Nephron (organoid): ENCODE measurements at regions not wholly inside any gene's neighbourhood (a gene's known extent, or its start where the extent isn't known, plus 50 kb on each side); places are given as distances from the start of the nearest gene placed in this dataset.

Source experiments
- H3K27ac Mint-ChIP-seq, 3 experiments: 2 replicates each; pipeline ENCODE4 v1.8.0; 2020; ENCODE audit warnings: mixed read lengths in 3 of 3, mild to moderate bottlenecking in 2 of 3, moderate library complexity in 1 of 3
- H3K27me3 Mint-ChIP-seq: 2 replicates; pipeline ENCODE4 v1.8.0; 2021; ENCODE audit warnings: low read depth, mild to moderate bottlenecking, moderate library complexity, mixed read lengths
- H3K36me3 Mint-ChIP-seq: 2 replicates; pipeline ENCODE4 v1.8.0; 2020; ENCODE audit warnings: low read depth, mixed read lengths
- H3K4me1 Mint-ChIP-seq: 2 replicates; pipeline ENCODE4 v1.8.0; 2020; ENCODE audit warnings: mixed read lengths
- H3K4me3 Mint-ChIP-seq, 3 experiments: 2 replicates each; pipeline ENCODE4 v1.8.0; 2020; ENCODE audit warnings: mild to moderate bottlenecking in 3 of 3, mixed read lengths in 3 of 3, moderate library complexity in 2 of 3
- H3K9me3 Mint-ChIP-seq: 2 replicates; pipeline ENCODE4 v1.8.0; 2020; ENCODE audit warnings: mixed read lengths
- TF ChIP-seq, protein P1 (sequence below), 3 experiments: fragments of 200-600 bp; sonication (generic); IDR thresholded peaks; one replicate each; pipeline ENCODE4 v1.5.0; 2021; ENCODE audit warnings: antibody characterized with exemption in 3 of 3; ENCODE audit not compliant: unreplicated experiment in 3 of 3

DNA sequence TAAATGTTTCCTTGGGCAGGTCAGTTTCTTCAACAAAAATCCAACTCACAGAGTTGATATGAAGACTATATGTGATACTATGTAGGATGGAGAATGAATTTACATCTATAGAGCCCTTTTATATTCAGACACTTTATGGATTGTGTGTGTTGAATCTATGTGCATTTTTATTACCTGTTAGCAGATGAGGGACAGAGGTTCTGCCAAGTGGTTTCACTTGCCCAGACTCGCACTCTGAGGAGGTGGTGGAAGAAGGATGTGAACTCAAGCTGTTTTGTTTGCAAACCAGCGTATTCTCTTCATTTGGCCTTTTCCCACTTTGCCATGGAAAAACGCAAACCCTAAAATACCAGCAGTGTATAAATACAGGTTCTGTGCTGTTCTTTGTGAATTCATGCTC, 237.6 kb downstream of the TDRD15 start:
- no peak overlapping the region for H3K27ac Mint-ChIP-seq
- H3K9me3 Mint-ChIP-seq, result peaks cover 5% of the 10 kb centered on the region
- H3K4me1 Mint-ChIP-seq, result peaks cover 3% of the 10 kb centered on the region
- TF ChIP-seq, protein P1, sequence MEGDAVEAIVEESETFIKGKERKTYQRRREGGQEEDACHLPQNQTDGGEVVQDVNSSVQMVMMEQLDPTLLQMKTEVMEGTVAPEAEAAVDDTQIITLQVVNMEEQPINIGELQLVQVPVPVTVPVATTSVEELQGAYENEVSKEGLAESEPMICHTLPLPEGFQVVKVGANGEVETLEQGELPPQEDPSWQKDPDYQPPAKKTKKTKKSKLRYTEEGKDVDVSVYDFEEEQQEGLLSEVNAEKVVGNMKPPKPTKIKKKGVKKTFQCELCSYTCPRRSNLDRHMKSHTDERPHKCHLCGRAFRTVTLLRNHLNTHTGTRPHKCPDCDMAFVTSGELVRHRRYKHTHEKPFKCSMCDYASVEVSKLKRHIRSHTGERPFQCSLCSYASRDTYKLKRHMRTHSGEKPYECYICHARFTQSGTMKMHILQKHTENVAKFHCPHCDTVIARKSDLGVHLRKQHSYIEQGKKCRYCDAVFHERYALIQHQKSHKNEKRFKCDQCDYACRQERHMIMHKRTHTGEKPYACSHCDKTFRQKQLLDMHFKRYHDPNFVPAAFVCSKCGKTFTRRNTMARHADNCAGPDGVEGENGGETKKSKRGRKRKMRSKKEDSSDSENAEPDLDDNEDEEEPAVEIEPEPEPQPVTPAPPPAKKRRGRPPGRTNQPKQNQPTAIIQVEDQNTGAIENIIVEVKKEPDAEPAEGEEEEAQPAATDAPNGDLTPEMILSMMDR (IDR thresholded peaks at IDR 0.05; ENCODE audit: unreplicated experiment in 3 of 3), result no peak
- H3K36me3 Mint-ChIP-seq, result no peaks in the 10 kb centered on the region
- no peaks in the 10 kb centered on the region for H3K27me3 Mint-ChIP-seq
- no peak overlapping the region for H3K4me3 Mint-ChIP-seq

GRCh38 chr2:21361957-21362486, 238.3 kb downstream of the TDRD15 start:
- no peaks in the 10 kb centered on the region for H3K36me3 Mint-ChIP-seq
- no peak overlapping the region for H3K27ac Mint-ChIP-seq
- no peaks in the 10 kb centered on the region for H3K27me3 Mint-ChIP-seq
- peaks cover 5% of the 10 kb centered on the region for H3K9me3 Mint-ChIP-seq
- no peak overlapping the region for H3K4me3 Mint-ChIP-seq
- TF ChIP-seq, protein P1 (IDR thresholded peaks at IDR 0.05; ENCODE audit: unreplicated experiment in 3 of 3), result no peak
- H3K4me1 Mint-ChIP-seq, result no peaks in the 10 kb centered on the region

DNA sequence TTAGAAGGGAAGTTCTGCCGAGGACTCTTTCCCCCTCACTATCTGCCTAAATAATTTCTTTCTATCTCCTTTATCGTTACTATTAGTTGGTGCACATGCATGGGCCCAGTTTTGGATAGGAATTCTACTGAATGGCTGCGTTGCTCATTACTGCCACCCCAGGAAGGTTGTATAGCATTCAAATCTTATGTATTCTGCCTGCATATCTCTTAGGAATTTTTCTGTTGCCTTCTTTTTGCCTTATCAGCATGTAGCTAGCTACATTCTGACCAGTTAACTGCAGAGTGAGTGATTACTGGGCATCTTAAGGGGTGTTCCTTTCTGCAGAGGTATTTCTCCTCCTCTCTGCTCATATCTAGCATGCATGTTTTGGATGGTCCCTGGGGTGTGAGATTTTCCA, 239.6 kb downstream of the TDRD15 start:
- no peaks in the 10 kb centered on the region for H3K27me3 Mint-ChIP-seq
- TF ChIP-seq, protein P1 (IDR thresholded peaks at IDR 0.05; ENCODE audit: unreplicated experiment in 3 of 3), result no peak
- H3K4me3 Mint-ChIP-seq, result no peak overlapping the region
- no peaks in the 10 kb centered on the region for H3K36me3 Mint-ChIP-seq
- no peaks in the 10 kb centered on the region for H3K4me1 Mint-ChIP-seq
- no peak overlapping the region for H3K27ac Mint-ChIP-seq
- H3K9me3 Mint-ChIP-seq, result peaks cover 5% of the 10 kb centered on the region

GRCh38 chr2:21367421-21367820, 243.7 kb downstream of the TDRD15 start:
- Mint-ChIP-seq H3K4me1 (no peaks in the 10 kb centered on the region), H3K4me3 (no peak overlapping the region), H3K27ac (no peak overlapping the region), H3K27me3 (peaks cover 22% of the 10 kb centered on the region), H3K36me3 (no peaks in the 10 kb centered on the region), H3K9me3 (peaks cover 5% of the 10 kb centered on the region)
- TF ChIP-seq, protein P1 (IDR thresholded peaks at IDR 0.05; ENCODE audit: unreplicated experiment in 3 of 3), result no peak

GRCh38 chr2:21369787-21370186, 246.0 kb downstream of the TDRD15 start:
- Mint-ChIP-seq H3K4me1 (no peaks in the 10 kb centered on the region), H3K4me3 (no peak overlapping the region), H3K27ac (no peak overlapping the region), H3K9me3 (no peaks in the 10 kb centered on the region), H3K36me3 (no peaks in the 10 kb centered on the region), H3K27me3 (peaks cover 25% of the 10 kb centered on the region)
- TF ChIP-seq, protein P1 (IDR thresholded peaks at IDR 0.05; ENCODE audit: unreplicated experiment in 3 of 3), result no peak

GRCh38 chr2:21371499-21372003, 247.8 kb downstream of the TDRD15 start:
- Mint-ChIP-seq H3K9me3 (no peaks in the 10 kb centered on the region), H3K36me3 (no peaks in the 10 kb centered on the region), H3K27me3 (peaks cover 28% of the 10 kb centered on the region), H3K27ac (no peak overlapping the region), H3K4me3 (no peak overlapping the region), H3K4me1 (peaks cover 3% of the 10 kb centered on the region)
- TF ChIP-seq, protein P1 (IDR thresholded peaks at IDR 0.05; ENCODE audit: unreplicated experiment in 3 of 3), result no peak
